ENCODE measurements at regions not wholly inside any gene's neighbourhood (a gene's known extent, or its start where the extent isn't known, plus 50 kb on each side); places are given as distances from the start of the nearest gene placed in this dataset.

- in situ Hi-C loops (cut with MboI; ENCODE audit: low sequenced_read_pairs) (no loop called here), dilution Hi-C loops (cut with HindIII; ENCODE audit: low sequenced_read_pairs, unreplicated experiment) (no loop called here), intact Hi-C loops (cut with micrococcal nuclease) (no loop called here)
- POLR2A ChIA-PET (ENCODE audit: unreplicated experiment), result no interaction called here
- H4K5ac ChIP-seq (ENCODE audit: low read depth, low read length), result no peak overlapping the region
- WGBS, 2 experiments (ENCODE audit: extremely low coverage in 2 of 2, insufficient read length in 1 of 2), result 43% methylated on average over 1 of the region's 4 CpGs; no CpG with 5 or more reads in 1 of the 2 experiments
- H3K79me1 ChIP-seq (ENCODE audit: low read depth in 1 of 2, low read length in 2 of 2), result no peaks in the 10 kb centered on the region
- no peak for DNase-seq
- no peak overlapping the region for H3K4ac ChIP-seq (ENCODE audit: low read depth, low read length)
- no peak for TF ChIP-seq FOS (IDR thresholded peaks at IDR 0.05; ENCODE audit: low read depth, low read length)
- TF ChIP-seq, protein P1, sequence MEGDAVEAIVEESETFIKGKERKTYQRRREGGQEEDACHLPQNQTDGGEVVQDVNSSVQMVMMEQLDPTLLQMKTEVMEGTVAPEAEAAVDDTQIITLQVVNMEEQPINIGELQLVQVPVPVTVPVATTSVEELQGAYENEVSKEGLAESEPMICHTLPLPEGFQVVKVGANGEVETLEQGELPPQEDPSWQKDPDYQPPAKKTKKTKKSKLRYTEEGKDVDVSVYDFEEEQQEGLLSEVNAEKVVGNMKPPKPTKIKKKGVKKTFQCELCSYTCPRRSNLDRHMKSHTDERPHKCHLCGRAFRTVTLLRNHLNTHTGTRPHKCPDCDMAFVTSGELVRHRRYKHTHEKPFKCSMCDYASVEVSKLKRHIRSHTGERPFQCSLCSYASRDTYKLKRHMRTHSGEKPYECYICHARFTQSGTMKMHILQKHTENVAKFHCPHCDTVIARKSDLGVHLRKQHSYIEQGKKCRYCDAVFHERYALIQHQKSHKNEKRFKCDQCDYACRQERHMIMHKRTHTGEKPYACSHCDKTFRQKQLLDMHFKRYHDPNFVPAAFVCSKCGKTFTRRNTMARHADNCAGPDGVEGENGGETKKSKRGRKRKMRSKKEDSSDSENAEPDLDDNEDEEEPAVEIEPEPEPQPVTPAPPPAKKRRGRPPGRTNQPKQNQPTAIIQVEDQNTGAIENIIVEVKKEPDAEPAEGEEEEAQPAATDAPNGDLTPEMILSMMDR (conservative IDR thresholded peaks at IDR 0.05; ENCODE audit: low read depth, low read length), result no peak
- no peak for TF ChIP-seq RAD21 (IDR thresholded peaks at IDR 0.05; ENCODE audit: low read length)
- TF ChIP-seq MAFK (IDR thresholded peaks at IDR 0.05; ENCODE audit: low read depth, low read length), result no peak
- no peak for TF ChIP-seq MAZ (IDR thresholded peaks at IDR 0.05; ENCODE audit: borderline replicate concordance, low read depth, low read length)
- no peak for TF ChIP-seq USF2 (IDR thresholded peaks at IDR 0.05; ENCODE audit: low read depth, low read length)
- TF ChIP-seq CHD1 (IDR thresholded peaks at IDR 0.05; ENCODE audit: low read depth, low read length), result no peak
- TF ChIP-seq RFX5 (IDR thresholded peaks at IDR 0.05; ENCODE audit: low read depth, low read length), result no peak
- no peak for TF ChIP-seq BHLHE40 (IDR thresholded peaks at IDR 0.05; ENCODE audit: low read depth, low read length)
- no peaks in the 10 kb centered on the region for H4K20me1 ChIP-seq (ENCODE audit: insufficient read depth, low read length)
- H2BK20ac ChIP-seq (ENCODE audit: low read depth, low read length), result no peak overlapping the region
- no peak overlapping the region for H3K23ac ChIP-seq (ENCODE audit: low read depth, low read length)
- peaks cover 11% of the 10 kb centered on the region for H3K9me3 ChIP-seq (ENCODE audit: control insufficient read depth, insufficient read depth, low read length)
- no peak overlapping the region for H3K27ac ChIP-seq (ENCODE audit: insufficient read depth, low read length)
- H4K91ac ChIP-seq (ENCODE audit: insufficient read depth, low read depth, low read length), result no peak overlapping the region
- no peak overlapping the region for H3K14ac ChIP-seq (replicated peaks; ENCODE audit: low read depth, low read length)
- no peak overlapping the region for H4K8ac ChIP-seq (ENCODE audit: low read depth in 2 of 2, low read length in 2 of 2)
- H3K56ac ChIP-seq (ENCODE audit: extremely low read depth, insufficient read depth, low read length), result no peak overlapping the region
- BruUV-seq (replicated peaks), result no TSS peak
- H3K27me3 ChIP-seq (ENCODE audit: control insufficient read depth, insufficient read depth, low read length), result no peaks in the 10 kb centered on the region
- no peak overlapping the region for H2BK15ac ChIP-seq (ENCODE audit: low read depth, low read length)
- ATAC-seq (ENCODE audit: low read depth), result no peak
- H3K4me1 ChIP-seq (ENCODE audit: control insufficient read depth, insufficient read depth, low read length), result no peaks in the 10 kb centered on the region
- H3K9me1 ChIP-seq (ENCODE audit: insufficient read depth, low read length), result no peaks in the 10 kb centered on the region
- no peak overlapping the region for H2BK120ac ChIP-seq (ENCODE audit: low read depth, low read length)
- no peak overlapping the region for H2AFZ ChIP-seq (replicated peaks; ENCODE audit: low read length, poor library complexity)
- no peak overlapping the region for H3K4me2 ChIP-seq (ENCODE audit: low read depth, low read length)
- no peak overlapping the region for H3K4me3 ChIP-seq (ENCODE audit: insufficient read depth, low read depth, low read length)
- H2BK5ac ChIP-seq (ENCODE audit: low read depth, low read length, poor library complexity, severe bottlenecking), result no peak overlapping the region
- H2AK9ac ChIP-seq (replicated peaks; ENCODE audit: low read depth, low read length, poor library complexity), result no peak overlapping the region
- CTCF ChIA-PET, result no interaction called here
- H2AK5ac ChIP-seq (ENCODE audit: low read depth, low read length), result no peak overlapping the region
- H3K9ac ChIP-seq (ENCODE audit: low read depth, low read length), result no peak overlapping the region
- H3K18ac ChIP-seq (ENCODE audit: low read depth, low read length), result no peak overlapping the region
- H3K36me3 ChIP-seq (ENCODE audit: control insufficient read depth, insufficient read depth, low read length), result no peaks in the 10 kb centered on the region
Observed at GRCh38 chr7:146053492-146053891, 63.1 kb upstream of the CNTNAP2 start.

All from IMR-90 (cell line).